OCI-LY7 (cell line): ENCODE measurements at regions not wholly inside any gene's neighbourhood (a gene's known extent, or its start where the extent isn't known, plus 50 kb on each side); places are given as distances from the start of the nearest gene placed in this dataset.
"Not testable (repeated sequence)": the region's sequence is repeated elsewhere in the genome, so short reads cannot be mapped to it uniquely, and the experiment has no call there.

ENCODE experiments used
- CTCF ChIP-seq: fragments of 200-600 bp; sonication (generic); conservative IDR thresholded peaks from 2 replicates; pipeline ENCODE4 v1.5.1; 2014; ENCODE audit warnings: mild to moderate bottlenecking, antibody characterized with exemption, low read length, moderate library complexity, mixed read lengths
- EZH2phosphoT487 ChIP-seq: fragments of 200-600 bp; sonication (generic); IDR thresholded peaks from 2 replicates; pipeline ENCODE4 v1.6.1; 2018; ENCODE audit warnings: low read depth, borderline replicate concordance, mild to moderate bottlenecking, mixed run types, antibody characterized with exemption, low read length, moderate library complexity, mixed read lengths

DNA sequence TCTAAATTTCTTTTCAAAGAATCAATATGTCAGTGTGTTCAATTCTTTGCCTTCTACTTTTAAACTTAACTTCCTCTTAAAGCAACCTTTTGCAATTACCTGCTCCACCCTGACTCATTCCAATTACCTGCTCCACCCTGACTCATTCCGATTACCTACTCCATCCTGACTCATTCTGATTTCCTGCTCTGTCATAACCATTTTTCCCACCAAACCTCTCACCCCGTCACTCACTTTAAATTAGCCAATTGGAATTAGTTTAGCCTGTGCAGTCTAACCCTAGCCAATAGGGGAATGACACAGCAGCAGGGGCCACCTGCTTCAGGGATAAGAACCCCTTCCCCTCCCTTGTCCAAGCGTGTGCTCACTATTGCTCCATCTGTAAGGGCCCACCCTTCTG is 157.1 kb upstream of the POU1F1 start:
- not testable (repeated sequence) for TF ChIP-seq CTCF, EZH2phosphoT487
